ENCODE measurements at regions not wholly inside any gene's neighbourhood (a gene's known extent, or its start where the extent isn't known, plus 50 kb on each side); places are given as distances from the start of the nearest gene placed in this dataset.

DNA sequence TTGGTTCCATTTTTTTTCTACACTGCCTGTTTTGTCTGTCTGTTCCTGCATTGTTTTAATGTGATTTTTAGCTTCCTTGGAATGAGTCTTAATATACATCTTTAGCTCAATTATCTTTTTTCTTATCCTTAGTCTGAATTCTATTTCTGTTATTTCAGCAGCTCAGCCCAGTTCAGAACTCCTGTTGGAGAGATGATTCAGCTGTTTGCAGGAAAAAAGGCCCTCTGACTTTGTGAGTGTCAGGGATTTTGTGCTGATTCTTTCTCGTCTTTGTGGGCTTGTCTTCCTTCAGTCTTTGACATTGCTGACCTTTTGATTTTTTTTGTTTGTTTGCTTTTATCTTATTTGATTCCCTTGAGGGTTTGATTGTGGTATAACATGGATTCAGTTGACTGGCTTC, 343.2 kb upstream of the TRAM1L1 start:
- CTCF ChIA-PET, result interaction anchor here (1.1 to 1.6 kb wide), 2 partner anchors 11 to 133 kb away, joined by 4 to 5 read pairs; no protein-coding TSS in a partner anchor
- POLR2A ChIA-PET, result no interaction called here
- TF ChIP-seq, protein P1, sequence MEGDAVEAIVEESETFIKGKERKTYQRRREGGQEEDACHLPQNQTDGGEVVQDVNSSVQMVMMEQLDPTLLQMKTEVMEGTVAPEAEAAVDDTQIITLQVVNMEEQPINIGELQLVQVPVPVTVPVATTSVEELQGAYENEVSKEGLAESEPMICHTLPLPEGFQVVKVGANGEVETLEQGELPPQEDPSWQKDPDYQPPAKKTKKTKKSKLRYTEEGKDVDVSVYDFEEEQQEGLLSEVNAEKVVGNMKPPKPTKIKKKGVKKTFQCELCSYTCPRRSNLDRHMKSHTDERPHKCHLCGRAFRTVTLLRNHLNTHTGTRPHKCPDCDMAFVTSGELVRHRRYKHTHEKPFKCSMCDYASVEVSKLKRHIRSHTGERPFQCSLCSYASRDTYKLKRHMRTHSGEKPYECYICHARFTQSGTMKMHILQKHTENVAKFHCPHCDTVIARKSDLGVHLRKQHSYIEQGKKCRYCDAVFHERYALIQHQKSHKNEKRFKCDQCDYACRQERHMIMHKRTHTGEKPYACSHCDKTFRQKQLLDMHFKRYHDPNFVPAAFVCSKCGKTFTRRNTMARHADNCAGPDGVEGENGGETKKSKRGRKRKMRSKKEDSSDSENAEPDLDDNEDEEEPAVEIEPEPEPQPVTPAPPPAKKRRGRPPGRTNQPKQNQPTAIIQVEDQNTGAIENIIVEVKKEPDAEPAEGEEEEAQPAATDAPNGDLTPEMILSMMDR (IDR thresholded peaks at IDR 0.05; ENCODE audit: unreplicated experiment), result no peak
- H3K27ac Mint-ChIP-seq (ENCODE audit: low read depth, unreplicated experiment), result no peak overlapping the region
- intact Hi-C loops (cut with micrococcal nuclease), result no loop called here
- H3K36me3 Mint-ChIP-seq (ENCODE audit: insufficient read depth, unreplicated experiment), result no peaks in the 10 kb centered on the region
- no peak overlapping the region for H3K4me3 Mint-ChIP-seq (ENCODE audit: unreplicated experiment)
- H3K27me3 Mint-ChIP-seq (ENCODE audit: insufficient read depth, unreplicated experiment), result no peaks in the 10 kb centered on the region
- H3K4me1 Mint-ChIP-seq (ENCODE audit: insufficient read depth, unreplicated experiment), result no peaks in the 10 kb centered on the region
- BruUV-seq (replicated peaks), result no TSS peak
- no peaks in the 10 kb centered on the region for H3K9me3 Mint-ChIP-seq (ENCODE audit: unreplicated experiment)
- DNase-seq (ENCODE audit: unreplicated experiment), result no peak

DNA sequence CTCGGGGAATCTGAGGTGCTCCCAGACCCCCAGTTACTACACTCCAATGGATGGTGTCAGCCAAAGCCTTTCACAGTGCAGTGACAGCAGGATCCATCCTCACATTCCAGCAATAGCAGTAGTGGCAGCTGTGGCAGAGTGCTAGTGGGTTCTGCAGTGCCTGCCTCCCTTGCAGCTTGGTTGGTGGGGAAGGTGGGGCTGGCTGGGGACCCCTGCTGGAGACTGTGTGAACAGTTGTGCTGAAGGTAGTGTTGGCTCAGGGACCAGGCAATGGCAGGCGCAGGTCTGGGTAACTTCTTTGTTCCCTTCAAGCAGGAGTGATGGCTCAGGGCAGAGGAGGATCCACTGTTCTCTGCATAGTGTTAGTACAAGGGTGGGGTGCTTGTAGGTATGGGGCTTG, 343.7 kb upstream of the TRAM1L1 start:
- intact Hi-C loops (cut with micrococcal nuclease), result no loop called here
- H3K36me3 Mint-ChIP-seq (ENCODE audit: insufficient read depth, unreplicated experiment), result no peaks in the 10 kb centered on the region
- no peaks in the 10 kb centered on the region for H3K27me3 Mint-ChIP-seq (ENCODE audit: insufficient read depth, unreplicated experiment)
- no peaks in the 10 kb centered on the region for H3K9me3 Mint-ChIP-seq (ENCODE audit: unreplicated experiment)
- no peaks in the 10 kb centered on the region for H3K4me1 Mint-ChIP-seq (ENCODE audit: insufficient read depth, unreplicated experiment)
- no peak overlapping the region for H3K4me3 Mint-ChIP-seq (ENCODE audit: unreplicated experiment)
- CTCF ChIA-PET, result interaction anchor here (1.1 kb wide), 1 partner anchor 133 kb away, joined by 5 read pairs; no protein-coding TSS in a partner anchor
- POLR2A ChIA-PET, result no interaction called here
- TF ChIP-seq, protein P1 (IDR thresholded peaks at IDR 0.05; ENCODE audit: unreplicated experiment), result no peak
- no peak overlapping the region for H3K27ac Mint-ChIP-seq (ENCODE audit: low read depth, unreplicated experiment)
- no TSS peak for BruUV-seq (replicated peaks)
- DNase-seq (ENCODE audit: unreplicated experiment), result no peak

DNA sequence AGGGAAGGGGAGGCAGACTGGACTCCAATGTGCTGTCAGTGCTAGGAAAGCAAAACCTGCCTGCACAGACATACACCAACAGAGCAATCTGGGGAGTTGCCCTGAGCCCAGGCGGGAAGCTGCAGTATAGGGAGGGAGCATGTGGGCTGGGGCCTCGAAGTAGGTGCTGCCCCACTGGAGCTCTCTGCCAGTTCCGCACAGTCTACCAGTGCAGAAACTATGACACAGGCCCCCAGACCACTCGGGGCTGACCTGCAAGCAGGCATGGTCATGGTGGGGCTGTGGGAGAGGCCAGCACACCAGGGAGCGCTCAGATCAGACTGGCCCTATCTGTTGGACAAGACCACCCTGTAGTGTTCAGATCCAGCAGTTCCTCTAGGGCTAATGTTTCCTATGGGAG, 344.1 kb upstream of the TRAM1L1 start:
- Mint-ChIP-seq H3K27me3 (ENCODE audit: insufficient read depth, unreplicated experiment) (no peaks in the 10 kb centered on the region), H3K9me3 (ENCODE audit: unreplicated experiment) (no peaks in the 10 kb centered on the region), H3K36me3 (ENCODE audit: insufficient read depth, unreplicated experiment) (no peaks in the 10 kb centered on the region), H3K27ac (ENCODE audit: low read depth, unreplicated experiment) (no peak overlapping the region), H3K4me1 (ENCODE audit: insufficient read depth, unreplicated experiment) (no peaks in the 10 kb centered on the region), H3K4me3 (ENCODE audit: unreplicated experiment) (no peak overlapping the region)
- CTCF ChIA-PET, result no interaction called here
- no TSS peak for BruUV-seq (replicated peaks)
- TF ChIP-seq, protein P1 (IDR thresholded peaks at IDR 0.05; ENCODE audit: unreplicated experiment), result no peak
- intact Hi-C loops (cut with micrococcal nuclease), result no loop called here
- POLR2A ChIA-PET, result no interaction called here
- DNase-seq (ENCODE audit: unreplicated experiment), result no peak

DNA sequence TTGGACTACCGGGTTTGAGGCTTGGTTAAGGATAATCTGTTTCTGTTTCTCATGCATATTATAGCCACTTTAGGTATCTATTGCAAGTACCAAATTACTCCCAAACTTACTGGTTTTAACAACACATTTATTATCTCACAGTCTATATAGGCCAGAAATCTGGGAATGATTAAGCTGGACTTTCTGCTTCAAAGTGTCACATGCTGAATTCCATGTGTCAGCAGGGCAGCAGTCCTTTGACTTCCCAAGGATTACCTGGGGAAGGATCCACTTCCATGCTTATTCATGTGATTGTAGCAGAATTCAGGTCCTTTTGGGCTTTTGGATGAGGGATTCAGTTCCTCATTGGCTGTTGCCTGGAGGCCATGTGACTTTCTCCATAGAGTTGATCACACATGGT, 349.0 kb upstream of the TRAM1L1 start:
- POLR2A ChIA-PET, result no interaction called here
- intact Hi-C loops (cut with micrococcal nuclease), result no loop called here
- no peaks in the 10 kb centered on the region for H3K36me3 Mint-ChIP-seq (ENCODE audit: insufficient read depth, unreplicated experiment)
- H3K27ac Mint-ChIP-seq (ENCODE audit: low read depth, unreplicated experiment), result no peak overlapping the region
- DNase-seq (ENCODE audit: unreplicated experiment), result no peak
- no peaks in the 10 kb centered on the region for H3K27me3 Mint-ChIP-seq (ENCODE audit: insufficient read depth, unreplicated experiment)
- no TSS peak for BruUV-seq (replicated peaks)
- no peaks in the 10 kb centered on the region for H3K4me1 Mint-ChIP-seq (ENCODE audit: insufficient read depth, unreplicated experiment)
- no peak overlapping the region for H3K4me3 Mint-ChIP-seq (ENCODE audit: unreplicated experiment)
- CTCF ChIA-PET, result no interaction called here
- no peaks in the 10 kb centered on the region for H3K9me3 Mint-ChIP-seq (ENCODE audit: unreplicated experiment)
- TF ChIP-seq, protein P1 (IDR thresholded peaks at IDR 0.05; ENCODE audit: unreplicated experiment), result no peak

Measured in MCF 10A (cell line).